ENCODE measurements at regions not wholly inside any gene's neighbourhood (a gene's known extent, or its start where the extent isn't known, plus 50 kb on each side); places are given as distances from the start of the nearest gene placed in this dataset.

DNA sequence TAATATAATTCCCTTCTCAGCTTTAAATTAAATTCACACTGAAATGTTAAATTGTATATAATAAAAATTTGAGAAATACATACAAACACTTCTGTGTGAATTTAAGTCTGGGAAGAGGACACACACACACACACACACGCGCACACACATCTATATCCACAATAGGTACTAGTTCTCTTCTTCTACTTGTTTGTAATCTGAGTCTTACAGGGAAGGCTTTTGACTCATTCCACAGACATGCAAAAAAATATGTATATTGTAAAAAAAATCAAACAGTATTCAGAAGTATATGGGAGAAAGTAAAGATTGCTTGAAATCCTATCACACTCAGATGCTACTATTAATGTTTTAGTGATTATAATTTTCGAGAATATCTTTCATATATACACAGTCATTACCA is 276.2 kb downstream of the MDFIC start:
- intact Hi-C loops (cut with micrococcal nuclease) = no loop called here
- WGBS (ENCODE audit: insufficient coverage) = 83% methylated on average over 2 of the region's 3 CpGs
- DNase-seq (no peak), ATAC-seq (no peak)
- no peaks in the 10 kb centered on the region for H3K9me3 ChIP-seq (ENCODE audit: control insufficient read depth, insufficient read depth, low read length)
- no peaks in the 10 kb centered on the region for H3K9me3 Mint-ChIP-seq
- no peaks in the 10 kb centered on the region for H3K36me3 ChIP-seq (ENCODE audit: control insufficient read depth, insufficient read depth, low read length)
- TF ChIP-seq, protein P1, sequence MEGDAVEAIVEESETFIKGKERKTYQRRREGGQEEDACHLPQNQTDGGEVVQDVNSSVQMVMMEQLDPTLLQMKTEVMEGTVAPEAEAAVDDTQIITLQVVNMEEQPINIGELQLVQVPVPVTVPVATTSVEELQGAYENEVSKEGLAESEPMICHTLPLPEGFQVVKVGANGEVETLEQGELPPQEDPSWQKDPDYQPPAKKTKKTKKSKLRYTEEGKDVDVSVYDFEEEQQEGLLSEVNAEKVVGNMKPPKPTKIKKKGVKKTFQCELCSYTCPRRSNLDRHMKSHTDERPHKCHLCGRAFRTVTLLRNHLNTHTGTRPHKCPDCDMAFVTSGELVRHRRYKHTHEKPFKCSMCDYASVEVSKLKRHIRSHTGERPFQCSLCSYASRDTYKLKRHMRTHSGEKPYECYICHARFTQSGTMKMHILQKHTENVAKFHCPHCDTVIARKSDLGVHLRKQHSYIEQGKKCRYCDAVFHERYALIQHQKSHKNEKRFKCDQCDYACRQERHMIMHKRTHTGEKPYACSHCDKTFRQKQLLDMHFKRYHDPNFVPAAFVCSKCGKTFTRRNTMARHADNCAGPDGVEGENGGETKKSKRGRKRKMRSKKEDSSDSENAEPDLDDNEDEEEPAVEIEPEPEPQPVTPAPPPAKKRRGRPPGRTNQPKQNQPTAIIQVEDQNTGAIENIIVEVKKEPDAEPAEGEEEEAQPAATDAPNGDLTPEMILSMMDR (IDR thresholded peaks at IDR 0.05) = no peak
- no peaks in the 10 kb centered on the region for H3K4me1 Mint-ChIP-seq
- no peaks in the 10 kb centered on the region for H3K4me1 ChIP-seq (ENCODE audit: control insufficient read depth, insufficient read depth, low read length)
- H3K27ac ChIP-seq (ENCODE audit: low read length) = no peak overlapping the region
- no peak overlapping the region for H3K4me3 ChIP-seq (ENCODE audit: low read length)
- H3K27me3 ChIP-seq (ENCODE audit: control insufficient read depth, insufficient read depth, low read length) = no peaks in the 10 kb centered on the region
- H3K36me3 Mint-ChIP-seq = no peaks in the 10 kb centered on the region
- H3K27me3 Mint-ChIP-seq (ENCODE audit: low read depth in 2 of 2) = no peaks in the 10 kb centered on the region
- H3K4me3 Mint-ChIP-seq = no peak overlapping the region
- no peak overlapping the region for H3K27ac Mint-ChIP-seq

DNA sequence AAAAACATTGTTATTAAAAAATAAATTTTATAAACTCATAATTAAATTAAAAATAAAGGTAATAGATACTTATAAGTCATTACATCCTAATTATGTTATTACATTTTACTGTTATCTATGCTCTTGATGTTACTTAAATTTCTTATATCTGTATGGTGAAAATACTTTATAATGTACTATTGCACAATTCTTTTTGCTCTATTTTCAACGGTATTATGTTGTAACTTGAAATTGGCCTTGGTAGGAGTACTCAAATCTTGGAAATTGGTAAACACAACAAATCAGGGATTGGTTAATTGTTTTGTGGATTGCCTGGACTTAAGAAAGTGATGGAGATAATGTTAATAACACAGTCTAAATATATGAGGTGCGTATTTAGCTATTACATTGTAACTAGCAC is 273.3 kb downstream of the MDFIC start:
- no peaks in the 10 kb centered on the region for H3K36me3 Mint-ChIP-seq
- TF ChIP-seq, protein P1 (IDR thresholded peaks at IDR 0.05) = no peak
- H3K27ac Mint-ChIP-seq = no peak overlapping the region
- no peaks in the 10 kb centered on the region for H3K9me3 ChIP-seq (ENCODE audit: control insufficient read depth, insufficient read depth, low read length)
- H3K4me1 ChIP-seq (ENCODE audit: control insufficient read depth, insufficient read depth, low read length) = no peaks in the 10 kb centered on the region
- H3K27me3 Mint-ChIP-seq (ENCODE audit: low read depth in 2 of 2) = no peaks in the 10 kb centered on the region
- intact Hi-C loops (cut with micrococcal nuclease) = no loop called here
- H3K4me1 Mint-ChIP-seq = no peaks in the 10 kb centered on the region
- H3K4me3 Mint-ChIP-seq = no peak overlapping the region
- no peak overlapping the region for H3K27ac ChIP-seq (ENCODE audit: low read length)
- H3K9me3 Mint-ChIP-seq = no peaks in the 10 kb centered on the region
- no peaks in the 10 kb centered on the region for H3K27me3 ChIP-seq (ENCODE audit: control insufficient read depth, insufficient read depth, low read length)
- DNase-seq (no peak), ATAC-seq (no peak)
- WGBS (ENCODE audit: insufficient coverage) = 80% methylated on average over 1 of the region's 2 CpGs
- H3K4me3 ChIP-seq (ENCODE audit: low read length) = no peak overlapping the region
- no peaks in the 10 kb centered on the region for H3K36me3 ChIP-seq (ENCODE audit: control insufficient read depth, insufficient read depth, low read length)

GRCh38 chr7:115191526-115191925 is 269.6 kb downstream of the MDFIC start:
- no peak for DNase-seq
- H3K36me3 Mint-ChIP-seq = no peaks in the 10 kb centered on the region
- no peak overlapping the region for H3K4me3 Mint-ChIP-seq
- ATAC-seq = no peak
- Histone ChIP-seq H3K9me3 (ENCODE audit: control insufficient read depth, insufficient read depth, low read length) (no peaks in the 10 kb centered on the region), H3K4me1 (ENCODE audit: control insufficient read depth, insufficient read depth, low read length) (no peaks in the 10 kb centered on the region), H3K4me3 (ENCODE audit: low read length) (no peak overlapping the region), H3K27ac (ENCODE audit: low read length) (no peak overlapping the region), H3K27me3 (ENCODE audit: control insufficient read depth, insufficient read depth, low read length) (no peaks in the 10 kb centered on the region), H3K36me3 (ENCODE audit: control insufficient read depth, insufficient read depth, low read length) (no peaks in the 10 kb centered on the region)
- intact Hi-C loops (cut with micrococcal nuclease) = no loop called here
- WGBS (ENCODE audit: insufficient coverage) = 71% methylated on average over 1 of the region's 2 CpGs
- no peaks in the 10 kb centered on the region for H3K27me3 Mint-ChIP-seq (ENCODE audit: low read depth in 2 of 2)
- TF ChIP-seq, protein P1 (IDR thresholded peaks at IDR 0.05) = no peak
- H3K4me1 Mint-ChIP-seq = no peaks in the 10 kb centered on the region
- H3K27ac Mint-ChIP-seq = no peak overlapping the region
- H3K9me3 Mint-ChIP-seq = peaks cover 0 to 2% of the 10 kb centered on the region in 2 donors

DNA sequence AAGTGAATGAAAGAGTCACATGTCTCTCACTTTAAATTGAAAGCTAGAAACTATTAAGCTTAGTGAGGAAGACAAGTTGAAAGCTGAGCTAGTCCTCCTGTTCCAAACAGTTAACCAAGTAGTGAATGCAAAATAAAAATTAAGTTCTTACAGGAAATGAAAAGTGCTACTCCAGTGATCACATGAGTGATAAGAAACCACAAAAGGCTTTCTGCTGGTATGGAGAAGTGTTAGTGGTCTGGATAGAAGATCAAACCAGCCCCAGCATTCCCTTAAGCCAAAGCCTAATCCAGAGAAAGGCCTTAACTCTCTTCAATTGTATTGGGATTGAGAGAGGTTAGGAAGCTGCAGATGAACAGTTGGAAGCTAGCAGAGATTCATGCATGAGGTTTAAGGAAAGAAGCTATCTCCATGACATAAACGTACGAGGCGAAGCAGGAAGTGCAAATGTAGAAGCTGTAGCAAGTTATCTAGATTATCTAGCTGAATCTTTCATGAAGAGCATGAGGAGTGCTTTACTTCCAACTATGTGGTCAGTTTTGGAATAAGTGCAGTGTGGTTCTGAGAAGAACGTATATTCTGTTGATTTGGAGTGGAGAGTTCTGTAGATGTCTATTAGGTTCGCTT is 261.6 kb downstream of the MDFIC start:
- H3K9me3 Mint-ChIP-seq = no peaks in the 10 kb centered on the region
- WGBS (ENCODE audit: insufficient coverage) = 33% methylated on average over 5 of the region's 5 CpGs
- H3K27ac Mint-ChIP-seq = no peak overlapping the region
- H3K9me3 ChIP-seq (ENCODE audit: control insufficient read depth, insufficient read depth, low read length) = no peaks in the 10 kb centered on the region
- no peaks in the 10 kb centered on the region for H3K27me3 ChIP-seq (ENCODE audit: control insufficient read depth, insufficient read depth, low read length)
- intact Hi-C loops (cut with micrococcal nuclease) = no loop called here
- H3K4me3 Mint-ChIP-seq = peak overlapping the region; percentile 6
- H3K4me3 ChIP-seq (ENCODE audit: low read length) = no peak overlapping the region
- ATAC-seq (no peak), DNase-seq (peak in 1 of 2 donors; percentile 3)
- no peak overlapping the region for H3K27ac ChIP-seq (ENCODE audit: low read length)
- H3K4me1 Mint-ChIP-seq = peaks cover 9 to 14% of the 10 kb centered on the region in 2 donors
- TF ChIP-seq, protein P1 (IDR thresholded peaks at IDR 0.05) = no peak
- no peaks in the 10 kb centered on the region for H3K4me1 ChIP-seq (ENCODE audit: control insufficient read depth, insufficient read depth, low read length)
- no peaks in the 10 kb centered on the region for H3K27me3 Mint-ChIP-seq (ENCODE audit: low read depth in 2 of 2)
- no peaks in the 10 kb centered on the region for H3K36me3 Mint-ChIP-seq
- no peaks in the 10 kb centered on the region for H3K36me3 ChIP-seq (ENCODE audit: control insufficient read depth, insufficient read depth, low read length)

Data from natural killer cell (primary cell).